ENCODE measurements at regions not wholly inside any gene's neighbourhood (a gene's known extent, or its start where the extent isn't known, plus 50 kb on each side); places are given as distances from the start of the nearest gene placed in this dataset.

DNA sequence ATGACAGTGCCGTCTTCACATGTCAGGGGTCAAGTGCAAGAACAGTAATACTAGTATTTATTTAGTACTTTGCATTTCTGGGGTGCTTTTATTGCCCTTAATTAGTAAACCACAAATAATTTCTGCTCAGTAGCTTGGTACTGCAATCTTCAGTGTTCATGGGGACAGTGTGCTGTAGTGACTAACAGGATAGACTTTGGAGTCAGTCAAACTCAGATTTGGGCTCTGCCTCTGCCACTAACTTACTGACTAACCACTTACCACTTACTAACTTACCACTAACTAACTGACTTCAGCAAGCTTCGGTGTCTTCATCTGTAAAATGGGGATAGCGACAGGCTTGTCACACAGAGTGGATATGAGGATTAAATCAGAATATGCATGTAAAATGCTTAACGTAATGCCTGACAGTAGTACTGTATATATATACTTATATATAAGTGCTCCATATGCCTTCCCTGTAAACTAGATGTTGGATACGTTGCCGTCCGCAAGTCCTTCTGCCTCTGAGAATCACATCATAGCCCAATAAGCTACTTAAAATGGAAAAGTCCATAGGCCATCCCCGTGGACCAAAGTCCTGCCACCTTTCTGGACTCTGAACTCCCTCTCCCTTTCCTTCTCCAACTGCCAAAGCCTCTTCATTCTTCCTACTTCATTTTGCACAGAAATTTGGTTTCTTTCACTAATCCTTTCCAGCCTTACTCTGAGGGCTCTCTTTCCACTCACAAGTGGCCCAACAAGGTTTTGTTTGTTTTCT is 158.1 kb downstream of the ZIC5 start:
- Histone ChIP-seq H3K4me1 (replicated peaks) (0 out of 2 replicates have a peak, but pooled peaks cover 3% of the 10 kb centered on the region), H3K27me3 (replicated peaks) (peaks cover 26% of the 10 kb centered on the region; the same call in 1 of the 2 replicates), H3K36me3 (no peaks in the 10 kb centered on the region), H3K4me3 (no peak overlapping the region), H3K9me3 (replicated peaks) (no peaks in the 10 kb centered on the region), H3K27ac (no peak overlapping the region)
- no peak for DNase-seq (ENCODE audit: low read depth in 1 of 2, low spot score in 2 of 2)

DNA sequence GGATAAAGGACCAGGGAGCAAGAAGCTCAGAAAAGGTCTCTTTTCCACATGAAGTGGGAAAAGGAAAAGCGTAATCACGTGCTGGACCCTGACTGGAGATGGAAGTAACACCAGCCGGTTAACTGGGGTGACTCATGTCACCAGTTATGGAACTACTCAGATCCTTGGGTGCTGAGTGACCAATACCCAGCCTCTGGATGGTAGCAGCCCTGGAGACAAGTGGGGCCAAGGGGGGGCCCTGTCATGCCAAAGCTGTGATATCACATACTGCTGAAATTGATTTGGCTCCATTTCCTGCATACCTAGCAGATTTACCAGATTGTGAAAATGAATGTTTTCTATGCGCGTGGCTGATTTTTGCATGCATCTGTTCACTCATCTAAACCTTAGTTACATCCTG is 158.9 kb downstream of the ZIC5 start:
- Histone ChIP-seq H3K9me3 (replicated peaks) (no peaks in the 10 kb centered on the region), H3K4me3 (no peak overlapping the region), H3K36me3 (no peaks in the 10 kb centered on the region), H3K4me1 (replicated peaks) (0 out of 2 replicates have a peak, but pooled peaks cover 3% of the 10 kb centered on the region), H3K27ac (no peak overlapping the region), H3K27me3 (replicated peaks) (peaks cover 21% of the 10 kb centered on the region; the same call in 1 of the 2 replicates)
- DNase-seq (ENCODE audit: low read depth in 1 of 2, low spot score in 2 of 2): peak; percentile 45 to 74

DNA sequence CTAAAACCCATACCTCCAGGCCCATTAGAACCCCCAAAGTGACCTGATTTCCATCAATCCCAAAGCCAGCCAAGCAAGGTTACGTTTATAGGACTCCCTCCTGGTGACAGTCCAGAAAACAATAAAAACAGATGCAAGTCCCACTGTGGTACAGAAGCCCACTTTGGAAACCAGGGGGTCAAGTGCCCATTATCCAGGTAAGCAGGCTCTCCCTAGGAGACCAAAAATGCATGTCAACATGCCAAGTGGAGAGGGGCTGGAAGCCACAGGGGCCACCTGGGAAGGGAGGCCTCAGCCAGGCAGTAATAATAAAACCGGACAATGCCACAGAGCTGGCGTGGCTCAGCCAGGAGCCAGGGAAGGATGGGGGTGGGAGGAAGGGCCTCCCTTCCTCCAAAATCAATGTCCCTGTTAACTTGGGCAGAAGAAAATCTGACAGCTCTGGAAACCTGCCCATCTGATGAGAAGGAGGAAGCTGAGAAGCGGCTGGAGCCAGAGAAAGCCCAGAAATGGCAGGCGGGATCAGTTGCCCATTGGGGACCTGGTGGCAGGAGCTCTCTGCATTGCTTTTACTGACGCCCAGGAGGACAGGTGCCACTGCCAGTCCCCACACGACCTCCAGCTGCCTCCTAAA is 160.4 kb downstream of the ZIC5 start:
- 0 out of 2 replicates have a peak, but pooled peaks cover 3% of the 10 kb centered on the region for H3K4me1 ChIP-seq (replicated peaks)
- H3K9me3 ChIP-seq (replicated peaks): no peaks in the 10 kb centered on the region
- H3K36me3 ChIP-seq: no peaks in the 10 kb centered on the region
- peak in 1 of 2 experiments; percentile 60 for DNase-seq (ENCODE audit: low read depth in 1 of 2, low spot score in 2 of 2)
- no peak overlapping the region for H3K27ac ChIP-seq
- peaks cover 20% of the 10 kb centered on the region for H3K27me3 ChIP-seq (replicated peaks)
- H3K4me3 ChIP-seq: no peak overlapping the region

DNA sequence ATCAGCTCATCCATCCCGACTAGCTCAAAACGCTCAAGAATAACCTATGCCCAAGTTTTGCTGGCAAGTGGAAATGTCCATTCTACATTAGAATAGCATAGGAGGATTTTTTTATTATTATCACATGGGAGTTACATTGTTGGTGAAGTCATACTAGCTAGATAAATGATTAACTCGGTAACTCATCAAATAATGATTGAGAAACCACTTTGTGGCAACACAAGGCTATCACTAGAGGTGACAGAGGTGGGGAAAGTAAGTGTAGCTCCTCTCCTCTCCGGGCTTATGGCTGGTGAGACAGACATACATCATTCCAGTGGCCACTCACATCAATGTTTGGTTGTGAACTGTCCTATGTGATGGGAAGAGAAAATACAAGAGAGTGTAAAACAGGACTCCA is 161.6 kb downstream of the ZIC5 start:
- no peak overlapping the region for H3K27ac ChIP-seq
- no peaks in the 10 kb centered on the region for H3K36me3 ChIP-seq
- no peak overlapping the region for H3K4me3 ChIP-seq

DNA sequence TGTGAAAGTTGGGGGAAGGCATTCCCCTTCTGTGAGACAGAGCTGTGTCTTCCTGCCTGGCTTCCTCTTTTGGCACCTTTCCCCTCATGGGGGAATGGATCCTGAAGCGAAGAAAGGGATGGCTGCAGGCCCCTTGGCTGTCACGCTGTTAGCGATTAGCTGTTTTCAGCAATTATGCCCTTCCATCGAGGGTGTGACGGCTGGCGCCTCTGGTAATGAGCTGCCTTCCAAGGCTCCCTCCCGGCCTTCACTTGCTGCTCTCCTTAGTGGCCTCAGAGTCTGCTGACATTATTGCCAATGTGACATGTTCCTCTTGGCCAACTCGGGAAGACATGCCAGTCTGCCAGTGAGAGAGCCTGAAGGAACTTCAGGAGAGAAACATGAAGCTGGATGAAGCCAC is 162.1 kb downstream of the ZIC5 start:
- H3K27ac ChIP-seq: no peak overlapping the region
- peak in 1 of 2 experiments; percentile 60 for DNase-seq (ENCODE audit: low read depth in 1 of 2, low spot score in 2 of 2)
- H3K4me3 ChIP-seq: no peak overlapping the region
- 0 out of 2 replicates have a peak, but pooled peaks cover 3% of the 10 kb centered on the region for H3K4me1 ChIP-seq (replicated peaks)
- no peaks in the 10 kb centered on the region for H3K9me3 ChIP-seq (replicated peaks)
- H3K27me3 ChIP-seq (replicated peaks): peaks cover 30% of the 10 kb centered on the region
- H3K36me3 ChIP-seq: no peaks in the 10 kb centered on the region

More for the DNA sequence above, 161.6 kb downstream of the ZIC5 start:
- DNase-seq (ENCODE audit: low read depth in 1 of 2, low spot score in 2 of 2): no peak
- Histone ChIP-seq H3K4me1 (replicated peaks) (0 out of 2 replicates have a peak, but pooled peaks cover 3% of the 10 kb centered on the region), H3K9me3 (replicated peaks) (no peaks in the 10 kb centered on the region), H3K27me3 (replicated peaks) (peaks cover 26% of the 10 kb centered on the region)

GRCh38 chr13:99808786-99809185 is 162.8 kb downstream of the ZIC5 start:
- Histone ChIP-seq H3K27me3 (replicated peaks) (peaks cover 34% of the 10 kb centered on the region), H3K27ac (no peak overlapping the region), H3K36me3 (no peaks in the 10 kb centered on the region), H3K4me1 (replicated peaks) (0 out of 2 replicates have a peak, but pooled peaks cover 3% of the 10 kb centered on the region), H3K9me3 (replicated peaks) (no peaks in the 10 kb centered on the region), H3K4me3 (no peak overlapping the region)
- DNase-seq (ENCODE audit: low read depth in 1 of 2, low spot score in 2 of 2): peak in 1 of 2 experiments; percentile 52

GRCh38 chr13:99806671-99807070 is 164.9 kb downstream of the ZIC5 start:
- H3K27me3 ChIP-seq (replicated peaks): peaks cover 34% of the 10 kb centered on the region
- H3K36me3 ChIP-seq: no peaks in the 10 kb centered on the region
- no peaks in the 10 kb centered on the region for H3K9me3 ChIP-seq (replicated peaks)
- no peak overlapping the region for H3K27ac ChIP-seq
- H3K4me3 ChIP-seq: no peak overlapping the region
- H3K4me1 ChIP-seq (replicated peaks): no peaks in the 10 kb centered on the region
- DNase-seq (ENCODE audit: low read depth in 1 of 2, low spot score in 2 of 2): peak in 1 of 2 experiments; percentile 45

DNA sequence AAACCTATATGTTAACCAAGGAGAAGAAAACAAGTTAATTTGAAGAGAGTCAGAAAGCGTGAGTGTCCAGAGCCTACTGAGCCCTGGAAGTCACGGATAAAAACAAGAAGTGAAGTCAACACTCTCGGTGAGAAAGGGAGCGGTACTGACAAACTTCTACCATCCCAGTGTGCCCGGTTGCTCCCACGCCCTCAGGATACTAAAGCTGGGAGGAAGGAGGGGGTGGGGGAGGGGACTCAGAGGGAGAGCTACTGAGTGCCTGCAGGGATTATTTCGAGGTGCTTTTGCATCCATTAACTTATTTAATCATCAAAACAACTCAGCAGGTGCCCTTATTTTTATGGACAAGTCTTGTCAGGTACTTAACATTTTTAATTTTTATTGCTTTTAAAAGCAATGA is 166.2 kb downstream of the ZIC5 start:
- peaks cover 34% of the 10 kb centered on the region for H3K27me3 ChIP-seq (replicated peaks)
- no peaks in the 10 kb centered on the region for H3K9me3 ChIP-seq (replicated peaks)
- no peaks in the 10 kb centered on the region for H3K4me1 ChIP-seq (replicated peaks)
- DNase-seq (ENCODE audit: low read depth in 1 of 2, low spot score in 2 of 2): peak in 1 of 2 experiments; percentile 47
- no peak overlapping the region for H3K4me3 ChIP-seq
- no peaks in the 10 kb centered on the region for H3K36me3 ChIP-seq
- no peak overlapping the region for H3K27ac ChIP-seq

- Histone ChIP-seq H3K4me3 (no peak overlapping the region), H3K4me1 (replicated peaks) (no peaks in the 10 kb centered on the region), H3K27ac (no peak overlapping the region), H3K27me3 (replicated peaks) (peaks cover 28% of the 10 kb centered on the region), H3K9me3 (replicated peaks) (no peaks in the 10 kb centered on the region), H3K36me3 (no peaks in the 10 kb centered on the region)
- no peak for DNase-seq (ENCODE audit: low read depth in 1 of 2, low spot score in 2 of 2)
These were observed 168.4 kb downstream of the ZIC5 start for GRCh38 chr13:99803141-99803540.

DNA sequence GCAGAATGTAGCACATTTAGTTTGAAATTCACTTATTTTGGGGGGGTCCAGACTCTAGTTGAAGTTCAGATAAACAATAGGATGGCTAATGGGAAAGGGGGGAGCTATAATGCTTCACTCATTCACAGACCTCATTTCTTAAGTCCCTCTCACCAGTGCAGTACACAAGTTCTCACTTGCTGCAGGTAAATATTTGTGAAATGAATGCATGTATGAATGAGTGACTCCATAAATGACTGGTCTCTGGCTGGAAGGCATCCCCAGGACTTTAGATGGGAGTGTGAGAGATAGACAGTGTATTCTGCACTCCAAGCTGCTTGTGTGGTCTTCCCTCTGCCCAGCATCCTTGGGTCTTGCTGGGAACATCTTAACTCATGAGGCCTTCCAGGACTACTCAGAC is 169.2 kb downstream of the ZIC5 start:
- H3K36me3 ChIP-seq: no peaks in the 10 kb centered on the region
- no peak overlapping the region for H3K4me3 ChIP-seq
- H3K27me3 ChIP-seq (replicated peaks): peaks cover 28% of the 10 kb centered on the region
- no peaks in the 10 kb centered on the region for H3K9me3 ChIP-seq (replicated peaks)
- no peak overlapping the region for H3K27ac ChIP-seq
- DNase-seq (ENCODE audit: low read depth in 1 of 2, low spot score in 2 of 2): no peak
- no peaks in the 10 kb centered on the region for H3K4me1 ChIP-seq (replicated peaks)

GRCh38 chr13:99800951-99801350 is 170.6 kb downstream of the ZIC5 start:
- H3K4me3 ChIP-seq: no peak overlapping the region
- no peaks in the 10 kb centered on the region for H3K9me3 ChIP-seq (replicated peaks)
- H3K36me3 ChIP-seq: no peaks in the 10 kb centered on the region
- peak in 1 of 2 experiments; percentile 43 for DNase-seq (ENCODE audit: low read depth in 1 of 2, low spot score in 2 of 2)
- H3K27ac ChIP-seq: no peak overlapping the region
- H3K27me3 ChIP-seq (replicated peaks): peaks cover 16% of the 10 kb centered on the region
- no peaks in the 10 kb centered on the region for H3K4me1 ChIP-seq (replicated peaks)

DNA sequence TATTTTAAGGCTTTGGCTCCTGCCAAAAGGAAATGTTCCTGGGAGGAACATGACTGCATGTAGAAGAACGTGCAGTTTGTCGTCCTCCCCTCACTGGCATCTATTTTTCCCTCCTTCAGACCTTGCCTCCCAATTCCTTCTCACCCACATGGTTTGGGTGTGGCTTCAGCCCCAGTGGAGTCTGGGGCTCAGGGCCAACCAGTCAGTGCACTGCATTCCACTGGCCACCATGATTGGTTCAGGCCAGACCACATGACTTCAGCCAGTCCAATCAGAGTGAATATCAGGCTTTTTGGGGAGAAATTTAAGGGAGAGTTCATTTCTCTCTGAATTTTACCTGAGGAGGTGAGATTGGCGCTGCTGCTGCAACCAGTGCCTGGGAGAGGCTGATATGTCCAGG is 171.6 kb downstream of the ZIC5 start:
- no peaks in the 10 kb centered on the region for H3K36me3 ChIP-seq
- no peak overlapping the region for H3K4me3 ChIP-seq
- no peaks in the 10 kb centered on the region for H3K4me1 ChIP-seq (replicated peaks)
- H3K27ac ChIP-seq: no peak overlapping the region
- no peaks in the 10 kb centered on the region for H3K9me3 ChIP-seq (replicated peaks)
- DNase-seq (ENCODE audit: low read depth in 1 of 2, low spot score in 2 of 2): peak in 1 of 2 experiments; percentile 55
- H3K27me3 ChIP-seq (replicated peaks): peaks cover 9% of the 10 kb centered on the region

DNA sequence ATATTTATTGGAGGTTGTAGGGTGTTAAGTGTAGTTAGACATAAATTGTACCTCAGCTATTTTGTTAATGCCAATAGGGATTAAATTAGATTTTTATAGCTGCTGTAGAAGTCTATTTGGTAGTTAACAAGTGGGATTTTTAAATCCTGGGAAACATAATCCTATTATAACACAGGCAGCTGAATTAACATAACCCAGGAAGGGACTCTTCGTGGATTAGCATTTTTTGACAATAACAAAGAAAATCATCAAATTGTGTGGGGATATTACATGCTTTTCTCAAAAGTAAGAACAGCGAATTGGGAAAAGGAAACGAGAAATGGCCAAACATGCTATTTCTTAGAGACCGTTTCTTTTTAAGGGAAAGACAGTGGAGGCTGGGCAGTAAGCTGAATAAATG is 172.8 kb downstream of the ZIC5 start:
- H3K4me3 ChIP-seq: no peak overlapping the region
- DNase-seq (ENCODE audit: low read depth in 1 of 2, low spot score in 2 of 2): no peak
- H3K27me3 ChIP-seq (replicated peaks): no peaks in the 10 kb centered on the region; the same call in 1 of the 2 replicates
- no peaks in the 10 kb centered on the region for H3K4me1 ChIP-seq (replicated peaks)
- no peak overlapping the region for H3K27ac ChIP-seq
- H3K9me3 ChIP-seq (replicated peaks): no peaks in the 10 kb centered on the region
- no peaks in the 10 kb centered on the region for H3K36me3 ChIP-seq

GRCh38 chr13:99797691-99798090 is 173.9 kb downstream of the ZIC5 start:
- no peaks in the 10 kb centered on the region for H3K36me3 ChIP-seq
- H3K4me3 ChIP-seq: no peak overlapping the region
- no peaks in the 10 kb centered on the region for H3K4me1 ChIP-seq (replicated peaks)
- H3K27me3 ChIP-seq (replicated peaks): peaks cover 3% of the 10 kb centered on the region
- no peaks in the 10 kb centered on the region for H3K9me3 ChIP-seq (replicated peaks)
- no peak overlapping the region for H3K27ac ChIP-seq
- DNase-seq (ENCODE audit: low read depth in 1 of 2, low spot score in 2 of 2): peak in 1 of 2 experiments; percentile 46

Measured in SJSA1 (cell line).